Activated CD4-positive, alpha-beta memory T cell treated with anti-CD3 and anti-CD28 coated beads, Interleukin-2, amount 10 ng/mL, durations not matched to agents 7 days and 5 days (primary cell): ENCODE measurements at regions not wholly inside any gene's neighbourhood (a gene's known extent, or its start where the extent isn't known, plus 50 kb on each side); places are given as distances from the start of the nearest gene placed in this dataset.

Experiments used
- CTCF ChIA-PET: fragments of 350-600 bp; sonication (Branson Sonifier 250); formaldehyde crosslinking; loops from one replicate; lab custom pipeline; 2021; ENCODE audit warnings: antibody characterized with exemption, inconsistent platforms; lab: Charles Lee
- POLR2A ChIA-PET: fragments of 350-600 bp; sonication (Branson Sonifier 250); formaldehyde crosslinking; loops from one replicate; lab custom pipeline; 2021; ENCODE audit warnings: antibody characterized with exemption; lab: Charles Lee
- DNase-seq: peaks from one replicate; pipeline ENCODE4 v3.0.0-alpha.2; 2020
- H3K27ac Mint-ChIP-seq: one replicate; pipeline ENCODE4 v1.8.0; 2021; ENCODE audit warnings: mild to moderate bottlenecking, mixed read lengths
- H3K27me3 Mint-ChIP-seq: one replicate; pipeline ENCODE4 v1.8.0; 2021; ENCODE audit warnings: mixed read lengths
- H3K36me3 Mint-ChIP-seq: one replicate; pipeline ENCODE4 v1.8.0; 2021; ENCODE audit warnings: low read depth, mixed read lengths
- H3K4me1 Mint-ChIP-seq: one replicate; pipeline ENCODE4 v1.8.0; 2021; ENCODE audit warnings: mixed read lengths
- H3K4me3 Mint-ChIP-seq: one replicate; pipeline ENCODE4 v1.8.0; 2021; ENCODE audit warnings: mild to moderate bottlenecking, mixed read lengths
- H3K9me3 Mint-ChIP-seq: one replicate; pipeline ENCODE4 v1.8.0; 2021; ENCODE audit warnings: mixed read lengths

DNA sequence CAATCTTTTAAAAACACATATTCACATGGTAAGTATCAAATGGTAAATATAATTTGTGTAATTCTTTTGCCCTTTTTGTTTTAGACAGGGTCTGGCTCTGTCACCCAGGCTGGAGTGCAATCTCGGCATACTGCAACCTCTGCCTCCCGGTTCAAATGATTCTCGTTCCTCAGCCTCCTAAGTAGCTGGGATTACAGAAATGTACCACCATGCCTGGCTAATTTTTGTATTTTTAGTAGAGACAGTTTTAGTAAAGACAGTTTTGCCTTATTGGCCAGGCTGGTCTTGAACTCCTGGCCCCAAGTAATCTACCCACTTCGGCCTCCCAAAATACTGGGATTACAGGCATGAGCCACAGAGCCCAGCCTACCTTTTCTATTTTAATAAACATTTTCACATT lies 182.2 kb downstream of the MYCN start:
- no peak for DNase-seq
- no peaks in the 10 kb centered on the region for H3K27me3 Mint-ChIP-seq

DNA sequence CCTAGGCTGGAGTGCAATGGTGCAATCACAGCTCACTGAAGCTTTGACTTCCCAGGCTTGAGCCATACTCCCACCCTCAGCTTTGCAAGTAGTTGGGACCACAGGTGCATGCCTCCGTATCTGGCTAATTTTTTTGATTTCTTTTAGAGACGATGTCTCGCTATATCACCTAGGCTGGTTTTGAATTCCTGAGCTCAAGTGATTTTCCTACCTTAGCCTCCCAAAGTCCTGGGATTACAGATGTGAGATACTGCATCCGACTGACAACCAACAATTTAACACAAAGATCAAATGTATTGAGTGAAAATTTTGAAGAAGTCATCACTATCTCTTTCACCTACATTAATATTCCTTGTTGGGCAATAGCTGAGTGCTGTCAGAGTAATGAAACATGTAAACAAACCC lies 181.6 kb downstream of the MYCN start:
- Mint-ChIP-seq H3K27me3 (no peaks in the 10 kb centered on the region), H3K9me3 (no peaks in the 10 kb centered on the region), H3K4me3 (no peak overlapping the region), H3K4me1 (no peaks in the 10 kb centered on the region), H3K36me3 (no peaks in the 10 kb centered on the region), H3K27ac (no peak overlapping the region)
- no peak for DNase-seq
- POLR2A ChIA-PET: no interaction called here
- CTCF ChIA-PET: no interaction called here

More for the DNA sequence above, 182.2 kb downstream of the MYCN start:
- H3K9me3 Mint-ChIP-seq: no peaks in the 10 kb centered on the region
- ChIA-PET CTCF (no interaction called here), POLR2A (no interaction called here)
- H3K36me3 Mint-ChIP-seq: no peaks in the 10 kb centered on the region
- no peak overlapping the region for H3K4me3 Mint-ChIP-seq
- no peaks in the 10 kb centered on the region for H3K4me1 Mint-ChIP-seq
- no peak overlapping the region for H3K27ac Mint-ChIP-seq

DNA sequence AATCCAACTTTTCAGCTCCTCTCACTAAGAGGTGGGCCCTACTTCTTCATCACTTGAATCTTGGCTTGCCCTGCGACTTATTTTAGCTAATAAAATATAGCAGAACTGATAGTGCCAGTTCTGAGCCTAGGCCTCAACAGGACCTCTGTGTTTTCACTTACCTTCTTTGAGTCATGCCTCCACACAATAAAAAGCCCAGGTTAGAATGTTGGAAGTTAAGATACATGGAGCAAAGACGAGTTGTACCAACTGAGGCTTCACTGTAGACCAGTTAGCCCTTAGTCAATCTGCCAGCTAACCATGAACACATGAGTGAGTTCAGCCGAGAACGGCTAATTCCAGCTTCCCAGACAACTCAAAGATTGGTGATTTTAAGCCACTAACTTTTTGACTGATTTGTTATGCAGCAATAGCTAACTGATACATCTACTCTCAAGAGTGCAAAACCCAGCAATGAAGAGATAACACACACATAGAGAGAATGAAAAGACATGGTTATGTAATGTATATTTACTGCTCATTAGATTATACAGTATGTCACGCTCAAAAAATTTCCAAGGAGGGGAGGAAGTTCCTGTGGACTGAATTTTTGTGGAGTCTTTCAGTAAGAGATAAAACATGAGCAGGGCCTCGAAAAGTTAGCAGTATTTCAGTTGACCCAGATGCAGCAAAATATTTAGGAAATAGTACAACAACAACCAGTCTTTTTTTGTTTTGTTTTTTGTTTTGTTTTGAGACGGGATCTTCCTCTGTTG lies 181.1 kb downstream of the MYCN start:
- Mint-ChIP-seq H3K27ac (no peak overlapping the region), H3K4me3 (no peak overlapping the region), H3K9me3 (no peaks in the 10 kb centered on the region), H3K4me1 (no peaks in the 10 kb centered on the region), H3K27me3 (no peaks in the 10 kb centered on the region), H3K36me3 (no peaks in the 10 kb centered on the region)
- ChIA-PET CTCF (no interaction called here), POLR2A (no interaction called here)
- DNase-seq: no peak

DNA sequence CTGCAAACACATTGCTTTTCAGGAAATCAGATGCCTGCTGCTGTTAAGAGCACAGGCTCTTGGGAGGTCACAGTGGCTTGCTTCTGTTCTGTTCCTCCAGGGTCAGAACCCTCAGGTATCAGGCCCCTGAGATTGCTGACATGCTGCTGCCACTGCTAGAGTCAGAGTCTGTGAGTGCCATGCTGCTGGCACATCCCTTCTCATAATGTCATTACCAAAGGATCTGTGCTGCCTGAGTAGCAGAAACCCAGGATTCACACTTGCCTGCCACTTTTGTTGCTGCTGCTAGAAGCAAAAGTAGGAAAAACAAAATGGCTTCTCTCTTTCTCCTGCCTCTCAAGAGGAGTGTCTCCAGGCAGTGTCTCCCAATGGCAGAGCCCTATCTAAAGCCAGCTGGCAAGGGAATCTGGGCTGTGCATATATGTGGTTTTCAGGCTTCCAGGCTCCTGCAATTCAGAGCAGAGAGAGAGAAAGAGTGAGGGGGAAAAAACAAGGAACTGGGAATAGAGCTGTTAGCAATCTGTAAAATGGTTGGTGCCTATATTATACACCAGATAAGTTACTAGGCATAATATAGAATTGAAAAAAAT lies 180.3 kb downstream of the MYCN start:
- CTCF ChIA-PET: no interaction called here
- no peaks in the 10 kb centered on the region for H3K27me3 Mint-ChIP-seq
- POLR2A ChIA-PET: no interaction called here

DNA sequence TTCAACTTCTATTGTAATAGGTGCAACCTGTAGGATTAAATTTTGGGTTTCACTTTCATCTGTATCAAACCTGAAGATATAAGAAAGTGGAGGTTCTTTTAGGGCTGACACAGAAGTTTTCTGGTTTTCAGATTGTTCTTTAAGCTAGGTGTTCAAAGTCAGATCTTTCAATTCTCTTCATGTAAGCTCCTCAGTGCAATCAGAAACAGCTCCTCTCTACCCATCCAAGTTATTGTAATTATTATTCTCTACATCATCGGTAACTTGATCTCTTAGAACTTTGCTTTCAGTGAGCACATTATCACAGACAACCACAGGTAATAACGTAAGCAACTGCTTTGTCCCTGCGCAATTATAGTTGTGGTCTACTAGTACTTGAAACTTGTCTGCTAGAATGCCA lies 179.4 kb downstream of the MYCN start:
- DNase-seq: no peak
- no peaks in the 10 kb centered on the region for H3K36me3 Mint-ChIP-seq
- H3K27ac Mint-ChIP-seq: no peak overlapping the region
- H3K9me3 Mint-ChIP-seq: no peaks in the 10 kb centered on the region
- H3K4me1 Mint-ChIP-seq: no peaks in the 10 kb centered on the region
- ChIA-PET CTCF (no interaction called here), POLR2A (no interaction called here)
- no peak overlapping the region for H3K4me3 Mint-ChIP-seq
- H3K27me3 Mint-ChIP-seq: no peaks in the 10 kb centered on the region

More for the DNA sequence above, 180.3 kb downstream of the MYCN start:
- Mint-ChIP-seq H3K4me3 (no peak overlapping the region), H3K4me1 (no peaks in the 10 kb centered on the region), H3K9me3 (no peaks in the 10 kb centered on the region), H3K27ac (no peak overlapping the region), H3K36me3 (no peaks in the 10 kb centered on the region)
- no peak for DNase-seq

DNA sequence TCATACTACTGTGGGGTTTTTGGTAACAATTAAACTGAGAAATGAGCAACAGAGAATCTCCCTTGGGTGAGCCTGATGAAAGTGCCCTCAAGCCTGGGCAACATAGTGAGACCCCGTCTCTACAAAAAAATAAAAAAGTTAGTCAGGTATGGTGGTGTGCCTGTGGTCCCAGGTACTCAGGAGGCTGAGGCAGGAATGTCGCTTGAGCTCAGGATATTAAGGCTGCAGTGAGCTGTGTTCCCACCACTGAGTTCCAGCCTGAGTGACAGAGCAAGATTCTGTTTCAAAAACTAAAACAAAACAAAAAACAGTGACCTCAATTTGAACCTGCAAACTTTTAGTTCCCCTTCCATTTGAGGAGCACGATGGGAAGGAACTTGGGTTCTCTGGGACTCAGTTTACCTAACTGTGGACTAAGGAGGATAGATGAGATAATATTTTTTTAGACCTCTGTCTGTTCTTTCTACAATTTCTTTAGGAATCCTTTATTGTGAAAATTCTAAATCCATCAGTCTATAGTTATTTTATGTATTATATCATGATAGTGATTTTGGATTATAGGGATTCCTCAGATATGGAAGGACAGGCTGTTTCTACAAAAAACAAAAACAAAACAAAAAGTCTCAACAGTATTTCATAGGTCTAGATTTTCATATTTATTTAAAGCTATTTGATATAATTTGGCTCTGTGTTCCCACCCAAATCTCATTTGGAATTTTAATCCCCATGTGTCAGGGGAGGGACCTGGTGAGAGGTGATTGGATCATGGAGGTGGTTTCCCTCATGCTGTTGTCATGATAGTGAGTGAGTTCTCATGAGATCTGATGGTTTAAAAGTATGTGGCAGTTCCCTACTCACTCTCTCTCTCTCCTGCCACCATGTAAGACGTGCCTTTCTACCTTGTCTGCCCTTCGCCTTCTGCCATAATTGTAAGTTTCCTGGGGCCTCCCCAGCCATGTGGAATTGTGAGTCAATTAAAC lies 178.6 kb downstream of the MYCN start:
- H3K27ac Mint-ChIP-seq: no peak overlapping the region
- ChIA-PET CTCF (no interaction called here), POLR2A (no interaction called here)
- no peak for DNase-seq
- H3K9me3 Mint-ChIP-seq: no peaks in the 10 kb centered on the region
- H3K36me3 Mint-ChIP-seq: no peaks in the 10 kb centered on the region
- H3K27me3 Mint-ChIP-seq: no peaks in the 10 kb centered on the region
- H3K4me1 Mint-ChIP-seq: no peaks in the 10 kb centered on the region
- no peak overlapping the region for H3K4me3 Mint-ChIP-seq

DNA sequence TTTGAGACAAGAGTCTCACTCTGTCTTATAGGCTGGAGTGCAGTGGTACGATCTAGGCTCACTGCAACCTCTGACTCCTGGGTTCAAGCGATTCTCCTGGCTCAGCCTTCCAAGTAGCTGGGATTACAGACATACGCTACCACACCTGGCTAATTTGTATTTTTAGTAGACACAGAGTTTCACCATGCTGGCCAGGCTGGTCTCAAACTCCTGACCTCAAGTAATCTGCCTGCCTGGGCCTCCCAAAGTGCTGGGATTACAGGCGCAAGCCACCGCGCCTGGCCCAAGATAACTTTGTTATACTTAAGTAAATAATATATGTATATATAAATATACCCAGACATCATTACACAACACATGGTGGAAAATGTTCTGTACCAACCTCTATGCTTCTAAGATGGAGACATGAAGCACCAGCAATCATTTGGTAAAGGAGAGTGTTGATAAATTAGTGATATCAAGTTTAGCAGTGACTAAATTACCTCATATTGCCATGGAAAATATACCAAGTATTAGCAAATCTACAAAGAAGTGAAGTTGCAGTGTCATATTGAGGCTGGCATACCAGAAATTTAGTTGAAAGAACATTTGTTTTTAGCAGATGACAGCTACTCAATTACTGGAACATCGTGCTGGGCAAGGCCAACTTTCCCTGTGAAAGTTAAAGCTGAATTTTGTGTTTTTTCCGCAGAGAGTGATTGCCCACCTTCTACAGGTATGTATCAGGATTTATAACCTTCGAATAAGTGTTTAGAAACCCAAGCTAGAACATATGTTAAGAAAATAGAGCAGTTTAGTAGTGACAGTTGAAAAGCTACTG lies 177.7 kb downstream of the MYCN start:
- Mint-ChIP-seq H3K4me3 (no peak overlapping the region), H3K27me3 (no peaks in the 10 kb centered on the region), H3K4me1 (no peaks in the 10 kb centered on the region), H3K9me3 (no peaks in the 10 kb centered on the region), H3K27ac (no peak overlapping the region), H3K36me3 (no peaks in the 10 kb centered on the region)
- no peak for DNase-seq
- CTCF ChIA-PET: no interaction called here
- POLR2A ChIA-PET: no interaction called here

DNA sequence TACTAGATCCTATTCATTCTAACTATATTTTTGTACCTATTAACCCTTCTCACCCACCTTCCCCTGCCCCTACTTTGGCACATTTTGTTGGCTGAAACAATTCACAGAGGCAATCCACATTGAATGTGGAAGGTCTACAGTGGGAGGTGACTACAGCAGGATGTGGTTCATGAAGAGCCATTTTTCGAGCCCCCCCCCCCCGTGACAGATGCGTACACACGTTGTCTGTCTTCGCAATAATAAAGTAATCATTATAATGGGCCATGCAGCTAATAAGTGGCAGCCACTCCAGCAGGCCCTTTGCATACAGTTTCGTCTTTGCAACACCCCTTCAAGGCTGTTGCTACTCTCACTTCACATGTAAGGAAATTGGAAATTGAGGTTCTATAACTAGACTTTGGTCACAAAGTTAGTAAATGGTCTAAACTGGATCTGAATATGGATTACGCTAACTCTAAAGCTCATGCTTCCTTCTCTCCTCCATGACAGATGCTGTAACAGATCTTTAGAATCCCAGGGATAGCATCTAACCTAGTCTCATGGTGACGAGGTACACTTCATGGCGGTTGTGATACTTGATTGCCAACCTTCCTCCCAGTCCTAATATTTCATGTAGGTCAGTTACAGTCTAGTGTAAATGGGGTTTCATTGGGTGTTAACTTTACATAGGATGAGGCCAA lies 176.8 kb downstream of the MYCN start:
- no peak overlapping the region for H3K4me3 Mint-ChIP-seq
- no peaks in the 10 kb centered on the region for H3K9me3 Mint-ChIP-seq
- no peaks in the 10 kb centered on the region for H3K4me1 Mint-ChIP-seq
- ChIA-PET POLR2A (no interaction called here), CTCF (no interaction called here)
- no peaks in the 10 kb centered on the region for H3K27me3 Mint-ChIP-seq
- no peak overlapping the region for H3K27ac Mint-ChIP-seq
- H3K36me3 Mint-ChIP-seq: no peaks in the 10 kb centered on the region
- DNase-seq: no peak

DNA sequence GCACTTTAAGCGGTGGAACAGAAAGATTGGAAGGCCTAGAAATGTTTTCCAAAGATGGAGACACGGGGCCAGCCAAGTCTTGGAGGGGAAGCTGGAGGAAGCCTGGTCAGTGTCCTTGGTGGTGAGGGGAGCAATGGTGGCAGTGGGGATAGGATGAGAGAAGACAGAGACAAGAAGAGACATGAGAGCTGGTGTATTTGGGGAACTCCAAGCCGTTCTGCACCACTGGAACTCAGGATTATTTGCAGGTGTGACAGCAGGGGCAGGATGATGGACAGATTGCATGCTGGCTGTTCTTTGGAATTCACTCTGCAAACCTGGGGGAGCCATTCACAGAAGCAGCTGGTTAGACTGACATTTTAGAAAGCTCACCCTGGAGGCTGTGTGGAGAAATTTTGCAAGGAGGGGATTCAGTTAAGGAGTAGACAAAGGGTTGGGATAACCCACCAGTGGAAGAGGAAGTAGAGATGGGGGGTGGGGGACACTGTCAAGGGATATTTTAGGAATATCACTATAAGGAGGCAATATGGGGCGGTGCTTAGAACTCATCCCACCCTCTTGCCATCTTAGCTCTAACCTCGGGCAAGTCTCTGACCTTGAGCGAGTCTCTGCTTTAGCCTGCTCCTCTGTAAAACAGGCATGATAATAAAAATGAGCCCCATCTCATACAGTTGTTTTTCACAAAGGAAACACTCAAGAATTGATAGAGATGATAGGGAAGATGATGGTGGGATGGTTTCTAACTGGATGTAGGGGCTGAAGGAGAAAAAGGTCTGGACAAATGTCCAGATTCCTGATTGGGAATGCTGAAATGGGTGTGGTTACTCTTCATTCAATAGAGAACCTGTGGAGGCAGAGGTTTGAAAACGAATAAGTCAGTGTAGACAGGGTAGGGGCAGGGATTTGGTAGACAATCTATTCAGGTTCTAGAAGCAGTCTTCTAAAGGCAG lies 175.8 kb downstream of the MYCN start:
- H3K4me1 Mint-ChIP-seq: no peaks in the 10 kb centered on the region
- no peak for DNase-seq
- no peaks in the 10 kb centered on the region for H3K36me3 Mint-ChIP-seq
- H3K27me3 Mint-ChIP-seq: no peaks in the 10 kb centered on the region
- no peak overlapping the region for H3K27ac Mint-ChIP-seq
- H3K9me3 Mint-ChIP-seq: no peaks in the 10 kb centered on the region
- POLR2A ChIA-PET: no interaction called here
- CTCF ChIA-PET: interaction anchor here (0.6 kb wide), 1 partner anchor 141 kb away, joined by 3 read pairs; no protein-coding TSS in a partner anchor
- no peak overlapping the region for H3K4me3 Mint-ChIP-seq

DNA sequence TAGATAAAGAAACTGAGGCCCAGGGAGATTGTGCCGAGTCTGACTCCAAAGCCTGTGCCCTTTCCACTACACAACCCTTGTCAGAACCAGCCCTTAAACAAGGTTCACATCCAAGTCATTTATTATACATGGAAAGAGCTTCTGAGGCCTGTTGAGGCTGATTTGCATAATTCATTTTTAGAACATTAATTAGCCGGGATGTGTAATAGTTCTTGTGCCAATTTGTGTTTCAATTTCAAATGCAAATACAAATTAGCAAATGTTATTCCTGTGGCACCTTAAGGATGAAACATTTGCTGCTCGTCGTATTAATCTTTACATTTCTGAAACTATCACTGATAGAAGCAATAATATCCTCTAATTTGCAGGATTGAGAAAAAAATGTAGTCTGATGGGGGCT lies 174.9 kb downstream of the MYCN start:
- ChIA-PET POLR2A (no interaction called here), CTCF (interaction anchor here (0.6 kb wide), 1 partner anchor 142 kb away, joined by 3 read pairs; no protein-coding TSS in a partner anchor)
- H3K4me1 Mint-ChIP-seq: no peaks in the 10 kb centered on the region
- H3K27me3 Mint-ChIP-seq: no peaks in the 10 kb centered on the region
- H3K9me3 Mint-ChIP-seq: no peaks in the 10 kb centered on the region
- no peak overlapping the region for H3K27ac Mint-ChIP-seq
- no peak overlapping the region for H3K4me3 Mint-ChIP-seq
- H3K36me3 Mint-ChIP-seq: no peaks in the 10 kb centered on the region
- no peak for DNase-seq

DNA sequence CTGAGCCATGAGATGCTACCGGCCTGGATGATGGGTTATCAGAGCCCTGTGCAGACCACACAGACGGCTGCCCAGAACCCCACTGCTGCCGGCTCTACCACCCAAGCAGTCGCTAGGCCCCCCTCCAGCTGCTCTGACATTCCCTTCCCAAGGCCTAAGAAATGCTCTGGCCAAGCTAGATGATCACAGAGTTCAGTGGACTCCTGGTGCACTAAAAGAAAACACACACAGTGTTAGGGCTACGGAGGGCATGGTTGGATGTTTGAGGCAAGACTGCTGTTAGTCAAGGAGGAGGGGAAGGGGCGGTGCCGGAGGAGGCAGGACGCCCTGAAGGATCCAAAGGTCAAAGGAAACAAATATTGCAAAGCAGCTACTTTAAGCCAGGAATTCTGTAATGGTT lies 174.5 kb downstream of the MYCN start:
- ChIA-PET POLR2A (no interaction called here), CTCF (no interaction called here)
- no peaks in the 10 kb centered on the region for H3K4me1 Mint-ChIP-seq
- no peak overlapping the region for H3K4me3 Mint-ChIP-seq
- H3K9me3 Mint-ChIP-seq: no peaks in the 10 kb centered on the region
- no peak for DNase-seq
- no peaks in the 10 kb centered on the region for H3K27me3 Mint-ChIP-seq
- H3K36me3 Mint-ChIP-seq: no peaks in the 10 kb centered on the region
- H3K27ac Mint-ChIP-seq: no peak overlapping the region
